GM12878 (cell line): ENCODE measurements at regions not wholly inside any gene's neighbourhood (a gene's known extent, or its start where the extent isn't known, plus 50 kb on each side); places are given as distances from the start of the nearest gene placed in this dataset.

Experiments
- ATAC-seq: fragments of 200-7000 bp; cut with Tn5 transposase; 3 replicates; pipeline ENCODE4 v1.9.1; 2020; ENCODE audit warnings: mild to moderate bottlenecking, moderate library complexity
- BruUV-seq: library from RNA; stranded (reverse); fragments of 400-500 nt; replicated peaks from 2 replicates; lab custom pipeline; 2021; lab: Mats Ljungman, UMichigan
- CTCF ChIA-PET: fragments of 300-600 bp; sonication (Branson Sonifier 250); formaldehyde crosslinking; extraction: SDS; loops from one replicate; lab custom pipeline; 2021; ENCODE audit warnings: inconsistent platforms; lab: Yijun Ruan, JAX
- POLR2A ChIA-PET: fragments of 350-600 bp; formaldehyde crosslinking; extraction: SDS; loops from one replicate; lab custom pipeline; 2021; ENCODE audit warnings: inconsistent platforms; lab: Charles Lee
- RAD21 ChIA-PET: fragments of 300-600 bp; sonication (Branson Sonifier 250); formaldehyde crosslinking; loops from one replicate; lab custom pipeline; 2023; ENCODE audit warnings: antibody characterized with exemption; ENCODE audit not compliant: unreplicated experiment; lab: Charles Lee
- SMC1A ChIA-PET: fragments of 300-600 bp; sonication (Branson Sonifier 250); formaldehyde crosslinking; loops from one replicate; lab custom pipeline; 2023; ENCODE audit not compliant: unreplicated experiment, uncharacterized antibody; lab: Charles Lee
- DNase-seq: peaks from one replicate; pipeline ENCODE4 v3.0.0-alpha.2; 2011; ENCODE audit warnings: low read depth, low spot score
- FAIRE-seq: peaks from 3 replicates; lab custom pipeline; 2011; peaks lifted over from hg19 to GRCh38; lab: Jason Lieb, UNC
- H2AFZ ChIP-seq: 2 replicates; pipeline ENCODE4 v1.6.0; 2011; ENCODE audit warnings: low read depth, low read length, control low read depth; ENCODE audit not compliant: control insufficient read depth
- H3K27ac ChIP-seq: 2 replicates; pipeline ENCODE4 v1.5.1; 2011; ENCODE audit warnings: control low read depth; ENCODE audit not compliant: control insufficient read depth, insufficient read depth
- H3K27me3 ChIP-seq, 2 experiments: replicated peaks in 1 of 2; 2 replicates each; pipeline versions ENCODE4 v1.6.0 to v1.6.1; 2011; ENCODE audit warnings: low read length in 1 of 2; ENCODE audit not compliant: control insufficient read depth in 2 of 2, insufficient read depth in 2 of 2
- H3K36me3 ChIP-seq, 2 experiments: 2 replicates each; pipeline ENCODE4 v1.5.1; 2011; ENCODE audit warnings: low read length in 1 of 2; ENCODE audit not compliant: control insufficient read depth in 2 of 2, insufficient read depth in 2 of 2
- H3K4me1 ChIP-seq: 2 replicates; pipeline ENCODE4 v1.6.1; 2011; ENCODE audit warnings: mild to moderate bottlenecking, low read length, moderate library complexity, mixed read lengths; ENCODE audit not compliant: control insufficient read depth, insufficient read depth
- H3K4me2 ChIP-seq: 2 replicates; pipeline ENCODE4 v1.6.0; 2011; ENCODE audit warnings: control low read depth; ENCODE audit not compliant: control insufficient read depth, insufficient read depth
- H3K4me3 ChIP-seq: fragments of 200-600 bp; sonication (generic); 2 replicates; pipeline ENCODE4 v1.5.1; 2016
- H3K79me2 ChIP-seq: 2 replicates; pipeline ENCODE4 v1.6.0; 2011; ENCODE audit warnings: low read length; ENCODE audit not compliant: control insufficient read depth, insufficient read depth
- H3K9ac ChIP-seq: 2 replicates; pipeline ENCODE4 v1.8.0; 2011; ENCODE audit warnings: low read length, control low read depth, mixed read lengths; ENCODE audit not compliant: control insufficient read depth, insufficient read depth
- H3K9me3 ChIP-seq: replicated peaks from 3 replicates; pipeline ENCODE4 v1.5.1; 2011; ENCODE audit warnings: mild to moderate bottlenecking, low read length; ENCODE audit not compliant: control insufficient read depth, insufficient read depth
- H4K20me1 ChIP-seq: 2 replicates; pipeline ENCODE4 v1.6.0; 2011; ENCODE audit not compliant: control insufficient read depth, insufficient read depth
- ELK1 ChIP-seq: IDR thresholded peaks from 2 replicates; pipeline ENCODE4 v1.6.1; 2012; ENCODE audit warnings: low read depth, low read length, improper control_type of control experiment
- FOXK2 ChIP-seq: fragments of 450-650 bp; IDR thresholded peaks from 2 replicates; pipeline ENCODE4 v1.6.1; 2017; ENCODE audit warnings: mild to moderate bottlenecking, moderate library complexity
- FOXM1 ChIP-seq: IDR thresholded peaks from 2 replicates; pipeline ENCODE4 v1.6.1; 2012; ENCODE audit warnings: low read depth, mild to moderate bottlenecking, inconsistent platforms, low read length, moderate library complexity
- NFIC ChIP-seq: IDR thresholded peaks from 2 replicates; pipeline ENCODE4 v1.6.1; 2012; ENCODE audit warnings: low read depth, mild to moderate bottlenecking, inconsistent platforms, low read length, moderate library complexity
- PAX5 ChIP-seq: IDR thresholded peaks from 2 replicates; pipeline ENCODE4 v1.6.1; 2011; ENCODE audit warnings: low read depth, low read length, borderline replicate concordance
- PKNOX1 ChIP-seq: fragments of 450-650 bp; IDR thresholded peaks from 2 replicates; pipeline ENCODE4 v1.6.1; 2016; ENCODE audit warnings: mild to moderate bottlenecking
- POU2F2 ChIP-seq: IDR thresholded peaks from 3 replicates; pipeline ENCODE4 v1.6.1; 2011; ENCODE audit warnings: low read depth, mild to moderate bottlenecking, low read length, borderline replicate concordance
- RAD21 ChIP-seq: IDR thresholded peaks from 2 replicates; pipeline ENCODE4 v1.6.1; 2011; ENCODE audit warnings: mild to moderate bottlenecking, low read depth, low read length, moderate library complexity; ENCODE audit not compliant: insufficient read depth
- SRF ChIP-seq, 2 experiments: IDR thresholded peaks; 2 replicates each; pipeline ENCODE4 v1.6.1; 2011; ENCODE audit warnings: low read depth in 2 of 2, low read length in 2 of 2, mild to moderate bottlenecking in 1 of 2, moderate library complexity in 1 of 2
- ZBTB11 ChIP-seq: fragments of 450-650 bp; formaldehyde crosslinking; IDR thresholded peaks from 2 replicates; pipeline ENCODE4 v1.5.0; 2022; ENCODE audit warnings: mild to moderate bottlenecking, missing genetic modification characterization
- WGBS: methylation state at CpG from one replicate; pipeline ENCODE4 v1.1.6; 2016; ENCODE audit warnings: low lambda C conversion rate; ENCODE audit not compliant: insufficient replicate concordance, insufficient coverage; ENCODE audit errors: missing lambda C conversion rate; 5-methylcytosine and 5-hydroxymethylcytosine counted together
- in situ Hi-C: fragments of 300-500 bp; cut with MboI; formaldehyde crosslinking; loops from 9 replicates; pipeline ENCODE4 v1.14.3; 2018; ENCODE audit warnings: mixed read lengths
- intact Hi-C: fragments of 100-400 bp; cut with micrococcal nuclease; formaldehyde crosslinking; loops from one replicate; pipeline ENCODE4 v1.14.2; 2022; ENCODE audit not compliant: unreplicated experiment

- SMC1A ChIA-PET = no interaction called here
- 0% methylated on average over 1 of the region's 1 CpG for WGBS
- in situ Hi-C loops = no loop called here
- no peak overlapping the region for H2AFZ ChIP-seq
- ATAC-seq (no peak), FAIRE-seq (no peak), DNase-seq (no peak)
- intact Hi-C loops = no loop called here
- no peaks in the 10 kb centered on the region for H3K4me1 ChIP-seq
- H4K20me1 ChIP-seq = no peaks in the 10 kb centered on the region
- no peaks in the 10 kb centered on the region for H3K9me3 ChIP-seq
- BruUV-seq = no TSS peak
- POLR2A ChIA-PET = no interaction called here
- TF ChIP-seq RAD21 (0 out of 2 replicates have a peak, but pooled peaks have one; percentile 8), PAX5 (no peak)
- H3K4me3 ChIP-seq = no peak overlapping the region
- no peaks in the 10 kb centered on the region for H3K36me3 ChIP-seq
- no peaks in the 10 kb centered on the region for H3K79me2 ChIP-seq
- H3K9ac ChIP-seq = no peak overlapping the region
- no peak overlapping the region for H3K27ac ChIP-seq
- H3K27me3 ChIP-seq = no peaks in the 10 kb centered on the region
- CTCF ChIA-PET = no interaction called here
- no peak overlapping the region for H3K4me2 ChIP-seq
- RAD21 ChIA-PET = no interaction called here
Measured at GRCh38 chr17:71237903-71238538, 882.8 kb upstream of the SOX9 start.

GRCh38 chr17:71247441-71248015, 873.3 kb upstream of the SOX9 start:
- in situ Hi-C loops = no loop called here

More at GRCh38 chr17:71247441-71248015, 873.3 kb upstream of the SOX9 start:
- intact Hi-C loops = no loop called here
- Histone ChIP-seq H3K27ac (no peak overlapping the region), H3K4me1 (no peaks in the 10 kb centered on the region), H3K4me3 (no peak overlapping the region), H3K36me3 (no peaks in the 10 kb centered on the region), H3K79me2 (no peaks in the 10 kb centered on the region), H3K4me2 (no peak overlapping the region), H2AFZ (no peak overlapping the region), H3K9ac (no peak overlapping the region), H3K27me3 (no peaks in the 10 kb centered on the region), H3K9me3 (no peaks in the 10 kb centered on the region), H4K20me1 (no peaks in the 10 kb centered on the region)
- BruUV-seq = no TSS peak
- CTCF ChIA-PET = no interaction called here
- no peak for DNase-seq
- FAIRE-seq = no peak
- WGBS = 2% methylated on average over 4 of the region's 4 CpGs
- SMC1A ChIA-PET = interaction anchor here (1.5 kb wide), 1 partner anchor 24 kb away, joined by 3 read pairs; no protein-coding TSS in a partner anchor
- POLR2A ChIA-PET = no interaction called here
- no peak for ATAC-seq
- RAD21 ChIA-PET = no interaction called here
- TF ChIP-seq FOXM1 (no peak), PKNOX1 (no peak), FOXK2 (no peak), ZBTB11 (CRISPR knock-in tag) (no peak), ELK1 (no peak), SRF (IDR thresholded peaks at IDR 0.05; ENCODE audit: low read depth in 2 of 2, low read length in 2 of 2) (no peak), NFIC (no peak), POU2F2 (no peak)
